SU-DHL-6 (cell line): ENCODE measurements at regions not wholly inside any gene's neighbourhood (a gene's known extent, or its start where the extent isn't known, plus 50 kb on each side); places are given as distances from the start of the nearest gene placed in this dataset.

Source experiments
- H2AFZ ChIP-seq: fragments of 200-600 bp; sonication (generic); 2 replicates; pipeline ENCODE4 v1.6.1; 2014; ENCODE audit warnings: low read depth, mild to moderate bottlenecking, moderate library complexity, mixed read lengths, antibody characterized with exemption, low read length; ENCODE audit not compliant: severe bottlenecking
- H3F3A ChIP-seq: fragments of 200-600 bp; shearing (Covaris generic); 2 replicates; pipeline ENCODE4 v1.6.0; 2016; ENCODE audit warnings: antibody characterized with exemption, mild to moderate bottlenecking; ENCODE audit not compliant: insufficient read depth
- H3K27ac ChIP-seq: fragments of 200-600 bp; sonication (generic); 2 replicates; pipeline ENCODE4 v1.5.1; 2016; ENCODE audit warnings: low read depth, mild to moderate bottlenecking, low read length, moderate library complexity, mixed read lengths
- H3K27me3 ChIP-seq: fragments of 200-600 bp; sonication (generic), shearing (Covaris generic); 2 replicates; pipeline ENCODE4 v1.6.0; 2014; ENCODE audit warnings: mild to moderate bottlenecking, low read length
- H3K36me3 ChIP-seq: fragments of 200-600 bp; sonication (generic); 2 replicates; pipeline ENCODE4 v1.6.1; 2014; ENCODE audit warnings: mild to moderate bottlenecking, low read length, mixed read lengths
- H3K4me2 ChIP-seq: fragments of 300-600, 200-600 bp; shearing (Covaris generic), sonication (generic); 2 replicates; pipeline ENCODE4 v1.6.0; 2014; ENCODE audit warnings: low read length, low read depth, mild to moderate bottlenecking; ENCODE audit not compliant: poor library complexity, severe bottlenecking
- H3K4me3 ChIP-seq: fragments of 200-600 bp; sonication (generic); 2 replicates; pipeline ENCODE4 v1.5.1; 2014; ENCODE audit warnings: antibody characterized with exemption, low read length, mild to moderate bottlenecking, mixed read lengths; ENCODE audit not compliant: insufficient read depth, poor library complexity, severe bottlenecking
- H3K79me2 ChIP-seq: fragments of 200-600 bp; sonication (generic); 2 replicates; pipeline ENCODE4 v1.6.1; 2014; ENCODE audit warnings: mild to moderate bottlenecking, low read length, moderate library complexity; ENCODE audit not compliant: insufficient read depth
- H3K9ac ChIP-seq: fragments of 200-600 bp; sonication (generic); 2 replicates; pipeline ENCODE4 v1.7.0; 2014; ENCODE audit warnings: mild to moderate bottlenecking, low read length
- H3K9me2 ChIP-seq: fragments of 200-600 bp; sonication (generic); replicated peaks from 2 replicates; pipeline ENCODE4 v1.6.1; 2014; ENCODE audit warnings: low read length; ENCODE audit not compliant: insufficient read depth
- H3K9me3 ChIP-seq: fragments of 200-600 bp; sonication (generic); 2 replicates; pipeline ENCODE4 v1.6.1; 2014; ENCODE audit warnings: low read length, mixed read lengths; ENCODE audit not compliant: insufficient read depth
- H4K20me1 ChIP-seq: fragments of 200-600 bp; sonication (generic); 2 replicates; pipeline ENCODE4 v1.6.1; 2014; ENCODE audit warnings: low read depth, mild to moderate bottlenecking, antibody characterized with exemption, low read length, moderate library complexity, mixed read lengths
- CTCF ChIP-seq: fragments of 200-600 bp; sonication (generic); IDR thresholded peaks from one replicate; pipeline ENCODE4 v1.5.1; 2017; ENCODE audit warnings: antibody characterized with exemption, mild to moderate bottlenecking, low read length, moderate library complexity; ENCODE audit not compliant: insufficient read depth, poor library complexity, severe bottlenecking
- EZH2phosphoT487 ChIP-seq: fragments of 200-600 bp; sonication (generic), shearing (Covaris generic); conservative IDR thresholded peaks from 2 replicates; pipeline ENCODE4 v1.6.1; 2018; ENCODE audit warnings: mild to moderate bottlenecking, antibody characterized with exemption, low read length, moderate library complexity, mixed read lengths

- Histone ChIP-seq H3K4me2 (no peak overlapping the region), H2AFZ (no peak overlapping the region), H3K36me3 (no peaks in the 10 kb centered on the region), H3K9me2 (no peaks in the 10 kb centered on the region), H3K27me3 (no peaks in the 10 kb centered on the region), H3K27ac (no peak overlapping the region), H4K20me1 (no peaks in the 10 kb centered on the region), H3K9ac (no peak overlapping the region), H3F3A (no peaks in the 10 kb centered on the region), H3K9me3 (no peaks in the 10 kb centered on the region), H3K4me3 (no peak overlapping the region), H3K79me2 (no peaks in the 10 kb centered on the region)
- TF ChIP-seq EZH2phosphoT487, result no peak
- no peak for TF ChIP-seq CTCF
These were observed 301.8 kb downstream of the HNRNPD start for GRCh38 chr4:82071951-82072350.

- no peaks in the 10 kb centered on the region for H3F3A ChIP-seq
- H3K9me3 ChIP-seq, result no peaks in the 10 kb centered on the region
- H2AFZ ChIP-seq, result no peak overlapping the region
- H4K20me1 ChIP-seq, result no peaks in the 10 kb centered on the region
- H3K79me2 ChIP-seq, result no peaks in the 10 kb centered on the region
- no peaks in the 10 kb centered on the region for H3K27me3 ChIP-seq
- H3K4me3 ChIP-seq, result no peak overlapping the region
- H3K9ac ChIP-seq, result no peak overlapping the region
- no peak overlapping the region for H3K27ac ChIP-seq
- no peaks in the 10 kb centered on the region for H3K36me3 ChIP-seq
- no peak overlapping the region for H3K4me2 ChIP-seq
- no peaks in the 10 kb centered on the region for H3K9me2 ChIP-seq
- no peak for TF ChIP-seq CTCF
These were observed 303.7 kb downstream of the HNRNPD start for GRCh38 chr4:82069883-82070638.

- no peak overlapping the region for H2AFZ ChIP-seq
- H3K9ac ChIP-seq, result no peak overlapping the region
- H3F3A ChIP-seq, result no peaks in the 10 kb centered on the region
- H3K36me3 ChIP-seq, result no peaks in the 10 kb centered on the region
- no peak overlapping the region for H3K4me2 ChIP-seq
- no peaks in the 10 kb centered on the region for H3K27me3 ChIP-seq
- no peak overlapping the region for H3K27ac ChIP-seq
- no peaks in the 10 kb centered on the region for H3K9me2 ChIP-seq
- H3K79me2 ChIP-seq, result no peaks in the 10 kb centered on the region
- no peak overlapping the region for H3K4me3 ChIP-seq
- H3K9me3 ChIP-seq, result no peaks in the 10 kb centered on the region
- H4K20me1 ChIP-seq, result no peaks in the 10 kb centered on the region
- TF ChIP-seq EZH2phosphoT487 (no peak), CTCF (no peak)
These were observed 310.8 kb downstream of the HNRNPD start for GRCh38 chr4:82063017-82063416.
